ENCODE measurements at regions not wholly inside any gene's neighbourhood (a gene's known extent, or its start where the extent isn't known, plus 50 kb on each side); places are given as distances from the start of the nearest gene placed in this dataset.

GRCh38 chrX:40253771-40254170 is 156.0 kb upstream of the BCOR start (continued):
- TF ChIP-seq, protein P1, sequence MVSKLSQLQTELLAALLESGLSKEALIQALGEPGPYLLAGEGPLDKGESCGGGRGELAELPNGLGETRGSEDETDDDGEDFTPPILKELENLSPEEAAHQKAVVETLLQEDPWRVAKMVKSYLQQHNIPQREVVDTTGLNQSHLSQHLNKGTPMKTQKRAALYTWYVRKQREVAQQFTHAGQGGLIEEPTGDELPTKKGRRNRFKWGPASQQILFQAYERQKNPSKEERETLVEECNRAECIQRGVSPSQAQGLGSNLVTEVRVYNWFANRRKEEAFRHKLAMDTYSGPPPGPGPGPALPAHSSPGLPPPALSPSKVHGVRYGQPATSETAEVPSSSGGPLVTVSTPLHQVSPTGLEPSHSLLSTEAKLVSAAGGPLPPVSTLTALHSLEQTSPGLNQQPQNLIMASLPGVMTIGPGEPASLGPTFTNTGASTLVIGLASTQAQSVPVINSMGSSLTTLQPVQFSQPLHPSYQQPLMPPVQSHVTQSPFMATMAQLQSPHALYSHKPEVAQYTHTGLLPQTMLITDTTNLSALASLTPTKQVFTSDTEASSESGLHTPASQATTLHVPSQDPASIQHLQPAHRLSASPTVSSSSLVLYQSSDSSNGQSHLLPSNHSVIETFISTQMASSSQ (IDR thresholded peaks at IDR 0.05; ENCODE audit: low read depth) = no peak
- TF ChIP-seq, protein P1 (CRISPR knock-in tag; IDR thresholded peaks at IDR 0.05; ENCODE audit: borderline replicate concordance) = no peak
- TF ChIP-seq MIXL1 (CRISPR knock-in tag; IDR thresholded peaks at IDR 0.05) = no peak
- TF ChIP-seq, protein P2, sequence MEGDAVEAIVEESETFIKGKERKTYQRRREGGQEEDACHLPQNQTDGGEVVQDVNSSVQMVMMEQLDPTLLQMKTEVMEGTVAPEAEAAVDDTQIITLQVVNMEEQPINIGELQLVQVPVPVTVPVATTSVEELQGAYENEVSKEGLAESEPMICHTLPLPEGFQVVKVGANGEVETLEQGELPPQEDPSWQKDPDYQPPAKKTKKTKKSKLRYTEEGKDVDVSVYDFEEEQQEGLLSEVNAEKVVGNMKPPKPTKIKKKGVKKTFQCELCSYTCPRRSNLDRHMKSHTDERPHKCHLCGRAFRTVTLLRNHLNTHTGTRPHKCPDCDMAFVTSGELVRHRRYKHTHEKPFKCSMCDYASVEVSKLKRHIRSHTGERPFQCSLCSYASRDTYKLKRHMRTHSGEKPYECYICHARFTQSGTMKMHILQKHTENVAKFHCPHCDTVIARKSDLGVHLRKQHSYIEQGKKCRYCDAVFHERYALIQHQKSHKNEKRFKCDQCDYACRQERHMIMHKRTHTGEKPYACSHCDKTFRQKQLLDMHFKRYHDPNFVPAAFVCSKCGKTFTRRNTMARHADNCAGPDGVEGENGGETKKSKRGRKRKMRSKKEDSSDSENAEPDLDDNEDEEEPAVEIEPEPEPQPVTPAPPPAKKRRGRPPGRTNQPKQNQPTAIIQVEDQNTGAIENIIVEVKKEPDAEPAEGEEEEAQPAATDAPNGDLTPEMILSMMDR (CRISPR knock-in tag; IDR thresholded peaks at IDR 0.05) = no peak

DNA sequence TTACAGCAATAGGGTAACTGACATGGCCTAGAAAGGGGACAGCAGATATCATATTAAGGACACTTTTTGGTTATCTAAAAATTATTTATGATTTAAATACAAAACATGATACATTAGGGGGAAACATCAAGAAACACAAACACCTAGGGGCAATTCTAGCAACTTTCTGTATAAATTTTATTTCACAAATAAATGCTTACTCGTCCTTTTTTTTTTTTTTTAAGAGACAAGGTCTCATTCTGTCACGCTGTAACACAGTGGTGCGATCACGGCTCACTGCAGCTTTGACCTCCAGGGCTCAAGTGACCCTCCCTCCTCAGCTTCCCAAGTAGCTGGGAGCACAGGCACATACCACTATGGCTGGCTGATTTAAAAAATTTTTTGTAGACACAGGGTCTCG is 151.8 kb upstream of the BCOR start:
- Histone ChIP-seq H3K79me2 (ENCODE audit: insufficient read depth, low read length) (no peaks in the 10 kb centered on the region), H3K9me3 (ENCODE audit: low read length) (no peaks in the 10 kb centered on the region), H3K36me3 (replicated peaks in 1 of 2; ENCODE audit: control insufficient read depth in 1 of 2, insufficient read depth in 2 of 2, low read length in 2 of 2) (no peaks in the 10 kb centered on the region), H4K20me1 (ENCODE audit: insufficient read depth, low read length) (no peaks in the 10 kb centered on the region), H3K4me2 (ENCODE audit: low read depth, low read length) (no peak overlapping the region), H3K27ac (ENCODE audit: extremely low read length, insufficient read depth, low read length) (no peak overlapping the region), H3K4me3 (replicated peaks in 1 of 3; ENCODE audit: insufficient read depth in 1 of 3, low read depth in 2 of 3, low read length in 3 of 3) (no peak overlapping the region), H3K27me3 (ENCODE audit: control insufficient read depth in 1 of 2, insufficient read depth in 2 of 2, low read length in 2 of 2) (no peaks in the 10 kb centered on the region), H2AFZ (ENCODE audit: low read length) (no peak overlapping the region), H3K9ac (ENCODE audit: insufficient read depth, low read depth, low read length) (no peak overlapping the region), H3K4me1 (ENCODE audit: insufficient read depth, low read length) (no peaks in the 10 kb centered on the region)
- intact Hi-C loops (cut with micrococcal nuclease; ENCODE audit: unreplicated experiment) = no loop called here
- no peak for ATAC-seq
- TF ChIP-seq FOXA1 (IDR thresholded peaks at IDR 0.05) (no peak), FOXA1 (CRISPR knock-in tag; IDR thresholded peaks at IDR 0.05) (no peak), MAFK (conservative IDR thresholded peaks at IDR 0.05 in 1 of 2, IDR thresholded peaks at IDR 0.05 in 1 of 2; ENCODE audit: low read length in 2 of 2) (0 out of 4 replicates have a peak, but pooled peaks of 1 of the 2 experiments have one; percentile 26)
- no peak for DNase-seq (ENCODE audit: low spot score)
- no peak for FAIRE-seq
- in situ Hi-C loops (cut with HindIII; ENCODE audit: extremely low pct_ligation_motif_present, low pct_unique_long_range_greater_than_20kb) = no loop called here
- ChIA-PET POLR2A (no interaction called here), CTCF (ENCODE audit: low intra/inter-chr PET ratio, low total read pairs) (no interaction called here)
- WGBS (ENCODE audit: low lambda C conversion rate) = 20% methylated on average over 5 of the region's 5 CpGs
- BruUV-seq (replicated peaks) = no TSS peak

All from HepG2 (cell line).